GM12865 (cell line): ENCODE measurements at regions not wholly inside any gene's neighbourhood (a gene's known extent, or its start where the extent isn't known, plus 50 kb on each side); places are given as distances from the start of the nearest gene placed in this dataset.
"Not testable (repeated sequence)": the region's sequence is repeated elsewhere in the genome, so short reads cannot be mapped to it uniquely, and the experiment has no call there.

Experiments used
- DNase-seq: peaks from one replicate; pipeline ENCODE4 v3.0.0; 2010; ENCODE audit warnings: low read depth
- H3K4me3 ChIP-seq: 2 replicates; pipeline ENCODE4 v1.5.1; 2011; ENCODE audit warnings: mild to moderate bottlenecking, low read depth, low read length, control low read depth
- TF ChIP-seq, protein P1 (sequence below): IDR thresholded peaks from 2 replicates; pipeline ENCODE4 v1.5.1; 2011; ENCODE audit warnings: low read length, control low read depth, low read depth, inconsistent platforms; ENCODE audit not compliant: insufficient read depth; ENCODE audit errors: missing control alignments

DNA sequence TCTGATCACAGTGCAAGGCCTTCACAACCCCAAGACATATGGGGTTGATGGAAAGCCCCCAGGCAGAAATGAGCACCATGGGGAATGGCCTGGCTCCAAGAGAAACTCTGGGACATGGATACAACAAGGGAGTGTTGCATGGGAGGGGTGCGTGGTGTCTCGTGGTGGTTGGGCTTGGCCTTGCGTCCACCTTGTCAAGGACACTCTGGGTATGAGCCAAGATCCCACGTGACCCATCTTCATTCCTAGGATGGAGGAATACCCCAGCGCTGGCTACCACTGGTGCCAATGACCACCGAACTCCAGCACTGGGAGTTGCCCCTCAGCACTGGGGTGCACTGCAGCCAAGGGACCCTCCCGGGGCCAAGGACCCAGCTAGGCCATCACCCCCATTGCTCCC, 267.5 kb upstream of the AGTR2 start:
- DNase-seq, result no peak

GRCh38 chrX:115906276-115906675, 264.3 kb upstream of the AGTR2 start:
- H3K4me3 ChIP-seq, result no peak overlapping the region
- TF ChIP-seq, protein P1, sequence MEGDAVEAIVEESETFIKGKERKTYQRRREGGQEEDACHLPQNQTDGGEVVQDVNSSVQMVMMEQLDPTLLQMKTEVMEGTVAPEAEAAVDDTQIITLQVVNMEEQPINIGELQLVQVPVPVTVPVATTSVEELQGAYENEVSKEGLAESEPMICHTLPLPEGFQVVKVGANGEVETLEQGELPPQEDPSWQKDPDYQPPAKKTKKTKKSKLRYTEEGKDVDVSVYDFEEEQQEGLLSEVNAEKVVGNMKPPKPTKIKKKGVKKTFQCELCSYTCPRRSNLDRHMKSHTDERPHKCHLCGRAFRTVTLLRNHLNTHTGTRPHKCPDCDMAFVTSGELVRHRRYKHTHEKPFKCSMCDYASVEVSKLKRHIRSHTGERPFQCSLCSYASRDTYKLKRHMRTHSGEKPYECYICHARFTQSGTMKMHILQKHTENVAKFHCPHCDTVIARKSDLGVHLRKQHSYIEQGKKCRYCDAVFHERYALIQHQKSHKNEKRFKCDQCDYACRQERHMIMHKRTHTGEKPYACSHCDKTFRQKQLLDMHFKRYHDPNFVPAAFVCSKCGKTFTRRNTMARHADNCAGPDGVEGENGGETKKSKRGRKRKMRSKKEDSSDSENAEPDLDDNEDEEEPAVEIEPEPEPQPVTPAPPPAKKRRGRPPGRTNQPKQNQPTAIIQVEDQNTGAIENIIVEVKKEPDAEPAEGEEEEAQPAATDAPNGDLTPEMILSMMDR, result no peak
- no peak for DNase-seq

More for the DNA sequence above, 267.5 kb upstream of the AGTR2 start:
- H3K4me3 ChIP-seq, result no peak overlapping the region
- TF ChIP-seq, protein P1, result no peak

- DNase-seq, result no peak
- TF ChIP-seq, protein P1, result no peak
- H3K4me3 ChIP-seq, result no peak overlapping the region
These were observed 263.7 kb upstream of the AGTR2 start for GRCh38 chrX:115906881-115907280.

GRCh38 chrX:115909017-115909416, 261.5 kb upstream of the AGTR2 start:
- no peak for DNase-seq
- TF ChIP-seq, protein P1, result no peak

GRCh38 chrX:115911967-115912366, 258.6 kb upstream of the AGTR2 start:
- TF ChIP-seq, protein P1, result no peak
- DNase-seq, result no peak
- no peak overlapping the region for H3K4me3 ChIP-seq

More at GRCh38 chrX:115909017-115909416, 261.5 kb upstream of the AGTR2 start:
- no peak overlapping the region for H3K4me3 ChIP-seq

DNA sequence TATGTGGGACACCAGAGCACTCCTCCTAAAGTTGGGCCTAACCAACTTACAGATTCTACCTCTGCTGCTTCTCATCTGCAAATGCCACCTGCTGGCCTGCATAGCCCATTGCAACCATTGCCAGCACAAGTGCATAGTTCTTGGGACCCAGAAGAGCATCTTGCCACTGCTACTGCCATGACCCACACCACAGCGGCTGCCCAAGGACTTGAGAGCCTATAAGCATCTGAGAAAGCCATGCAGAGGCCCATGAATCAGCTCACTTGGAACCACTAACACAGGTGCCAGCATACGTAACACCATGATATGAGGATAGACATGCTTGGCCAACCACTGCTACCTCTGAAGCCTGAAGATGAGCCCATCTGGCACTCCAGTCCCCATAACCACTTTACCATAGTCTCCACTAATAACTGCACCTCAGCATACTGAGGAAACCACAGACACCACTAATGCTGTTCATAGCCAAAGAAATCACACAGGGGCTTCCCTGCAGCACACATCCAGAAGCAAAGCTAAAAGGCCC, 258.1 kb upstream of the AGTR2 start:
- H3K4me3 ChIP-seq, result no peak overlapping the region
- DNase-seq, result peak; percentile 73
- TF ChIP-seq, protein P1, result no peak

GRCh38 chrX:115913575-115913974, 257.0 kb upstream of the AGTR2 start:
- TF ChIP-seq, protein P1, result no peak
- H3K4me3 ChIP-seq, result no peak overlapping the region
- DNase-seq, result peak; percentile 18

- DNase-seq, H3K4me3 ChIP-seq: not testable (repeated sequence)
These were observed 254.9 kb upstream of the AGTR2 start for GRCh38 chrX:115915625-115916024.
